Fibroblast of mammary gland (primary cell): ENCODE measurements at regions not wholly inside any gene's neighbourhood (a gene's known extent, or its start where the extent isn't known, plus 50 kb on each side); places are given as distances from the start of the nearest gene placed in this dataset.
A peak's percentile ranks its signal among the peaks of the same experiment; 100 is the strongest.

ENCODE experiments used
- DNase-seq: peaks from one replicate; pipeline ENCODE4 v3.0.0-alpha.2; 2010; ENCODE audit warnings: low read depth
- H3K4me3 ChIP-seq: 2 replicates; pipeline ENCODE4 v1.5.1; 2011; ENCODE audit warnings: low read depth, mild to moderate bottlenecking, low read length, moderate library complexity; ENCODE audit not compliant: control insufficient read depth
- TF ChIP-seq, protein P1 (sequence below): conservative IDR thresholded peaks from 2 replicates; pipeline ENCODE4 v1.5.1; 2011; ENCODE audit warnings: low read depth, low read length, inconsistent platforms; ENCODE audit not compliant: control insufficient read depth, insufficient read depth

DNA sequence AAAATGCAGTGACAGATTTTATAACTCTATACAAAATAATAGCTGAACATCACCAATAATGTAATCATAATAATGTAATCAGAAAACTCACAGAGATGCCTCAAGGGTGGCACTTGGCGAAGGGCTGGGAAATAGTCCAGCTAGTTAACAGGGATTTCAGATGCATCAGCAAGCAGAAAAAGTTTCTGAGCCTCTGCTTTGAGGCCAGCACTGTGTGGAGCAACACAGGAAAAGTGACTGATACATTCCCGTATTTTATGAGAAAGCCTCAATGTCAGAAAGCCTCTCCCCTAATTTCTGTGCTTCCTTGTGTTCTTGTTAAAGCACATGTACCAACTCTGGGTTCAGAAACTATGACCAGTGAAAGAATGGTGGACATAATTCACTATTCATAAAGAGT lies 304.8 kb downstream of the VPS13C start:
- no peak for DNase-seq
- TF ChIP-seq, protein P1, sequence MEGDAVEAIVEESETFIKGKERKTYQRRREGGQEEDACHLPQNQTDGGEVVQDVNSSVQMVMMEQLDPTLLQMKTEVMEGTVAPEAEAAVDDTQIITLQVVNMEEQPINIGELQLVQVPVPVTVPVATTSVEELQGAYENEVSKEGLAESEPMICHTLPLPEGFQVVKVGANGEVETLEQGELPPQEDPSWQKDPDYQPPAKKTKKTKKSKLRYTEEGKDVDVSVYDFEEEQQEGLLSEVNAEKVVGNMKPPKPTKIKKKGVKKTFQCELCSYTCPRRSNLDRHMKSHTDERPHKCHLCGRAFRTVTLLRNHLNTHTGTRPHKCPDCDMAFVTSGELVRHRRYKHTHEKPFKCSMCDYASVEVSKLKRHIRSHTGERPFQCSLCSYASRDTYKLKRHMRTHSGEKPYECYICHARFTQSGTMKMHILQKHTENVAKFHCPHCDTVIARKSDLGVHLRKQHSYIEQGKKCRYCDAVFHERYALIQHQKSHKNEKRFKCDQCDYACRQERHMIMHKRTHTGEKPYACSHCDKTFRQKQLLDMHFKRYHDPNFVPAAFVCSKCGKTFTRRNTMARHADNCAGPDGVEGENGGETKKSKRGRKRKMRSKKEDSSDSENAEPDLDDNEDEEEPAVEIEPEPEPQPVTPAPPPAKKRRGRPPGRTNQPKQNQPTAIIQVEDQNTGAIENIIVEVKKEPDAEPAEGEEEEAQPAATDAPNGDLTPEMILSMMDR, result no peak

DNA sequence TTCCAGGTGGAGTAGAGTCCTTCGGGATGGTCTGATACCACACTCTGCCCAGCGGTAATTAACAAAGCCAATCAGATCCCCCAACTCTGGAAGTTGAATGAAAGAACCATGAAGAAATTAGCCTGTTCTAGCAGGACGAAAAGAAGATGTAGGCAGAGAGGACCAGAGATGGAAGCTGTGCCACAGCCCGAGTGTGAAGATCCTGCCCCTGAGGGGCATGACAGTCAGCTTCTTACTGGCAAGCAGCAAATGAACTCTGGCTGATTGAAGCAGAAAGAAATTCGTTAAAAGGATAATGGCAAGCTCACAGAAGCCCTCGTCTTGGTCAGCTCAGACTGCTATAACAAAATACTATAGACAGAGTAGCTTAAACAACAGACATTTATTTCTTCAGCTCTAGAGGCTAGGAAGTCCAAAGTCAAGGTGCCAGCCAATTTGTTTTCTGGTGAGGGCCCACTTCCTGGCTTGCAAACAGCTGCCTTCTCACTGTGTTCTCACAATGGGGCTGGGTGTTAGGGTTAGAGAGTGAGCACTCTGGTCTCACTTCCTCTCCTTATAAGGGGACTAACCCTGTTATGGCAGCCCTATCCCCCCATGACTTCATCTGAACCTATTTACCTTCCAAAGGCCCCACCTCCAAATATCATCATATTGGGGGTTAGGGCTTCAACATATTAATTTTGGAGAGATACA lies 307.1 kb downstream of the VPS13C start:
- TF ChIP-seq, protein P1, result no peak
- no peak overlapping the region for H3K4me3 ChIP-seq
- no peak for DNase-seq

More for the DNA sequence above, 304.8 kb downstream of the VPS13C start:
- H3K4me3 ChIP-seq, result no peak overlapping the region

DNA sequence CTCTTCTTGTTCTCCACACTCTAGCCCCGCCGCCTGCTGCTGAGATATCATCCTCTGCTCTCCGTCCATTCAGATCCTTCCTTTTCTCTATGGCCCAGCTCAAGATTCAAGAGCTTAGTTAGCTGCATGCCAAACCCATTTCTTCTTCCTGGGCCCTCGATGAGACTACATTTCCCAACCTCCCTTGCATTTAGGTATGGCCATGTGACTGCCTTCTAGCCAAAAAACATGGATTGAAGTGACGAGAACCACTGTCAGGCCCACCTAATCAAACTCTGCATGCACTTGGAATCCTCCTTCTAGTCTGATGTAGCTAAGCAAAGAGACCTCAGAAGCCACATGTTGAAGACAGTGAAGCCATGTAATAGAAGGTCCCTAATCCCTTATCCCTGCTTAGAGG lies 308.2 kb downstream of the VPS13C start:
- TF ChIP-seq, protein P1, result no peak

DNA sequence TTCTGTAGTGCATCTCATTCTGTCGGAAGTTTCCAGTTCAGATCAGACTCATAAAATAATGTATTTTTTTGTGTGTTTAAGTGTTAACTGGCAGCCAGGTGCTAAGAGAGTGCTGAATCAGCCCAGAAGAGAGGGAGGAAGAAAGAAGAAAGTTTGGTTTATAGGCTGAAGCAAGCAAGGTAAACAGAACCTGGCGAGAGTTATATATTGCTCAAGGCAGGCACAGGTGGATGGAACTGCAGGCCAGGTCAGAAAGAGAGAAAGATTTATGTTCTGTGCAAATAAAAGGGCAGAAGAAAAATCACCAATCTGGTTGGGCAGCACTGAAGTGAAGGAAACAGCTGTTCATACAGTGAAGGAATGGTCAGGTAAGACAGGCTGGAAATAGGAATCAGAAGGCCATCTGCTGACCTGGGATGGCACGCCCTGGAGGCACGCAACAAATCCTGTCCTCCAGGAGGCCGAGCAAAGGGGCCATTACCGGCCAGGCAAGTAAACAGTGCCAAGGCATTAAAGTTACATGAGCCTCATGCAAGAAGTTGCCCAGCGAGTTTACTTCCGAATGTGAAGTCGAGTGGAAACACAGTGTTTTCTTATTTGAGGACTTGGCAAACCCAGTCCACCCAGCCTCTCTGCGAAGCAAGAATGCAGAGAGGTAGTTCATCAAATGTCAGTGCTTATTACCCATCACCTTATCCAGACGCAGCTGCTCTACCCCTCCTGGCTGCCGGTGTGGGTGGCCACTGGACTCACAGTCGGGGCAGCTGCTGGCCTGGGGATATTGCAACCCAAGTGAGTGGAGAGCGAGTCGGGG lies 309.8 kb downstream of the VPS13C start:
- no peak overlapping the region for H3K4me3 ChIP-seq
- no peak for DNase-seq
- TF ChIP-seq, protein P1, result no peak

More for the DNA sequence above, 308.2 kb downstream of the VPS13C start:
- no peak for DNase-seq
- H3K4me3 ChIP-seq, result no peak overlapping the region

DNA sequence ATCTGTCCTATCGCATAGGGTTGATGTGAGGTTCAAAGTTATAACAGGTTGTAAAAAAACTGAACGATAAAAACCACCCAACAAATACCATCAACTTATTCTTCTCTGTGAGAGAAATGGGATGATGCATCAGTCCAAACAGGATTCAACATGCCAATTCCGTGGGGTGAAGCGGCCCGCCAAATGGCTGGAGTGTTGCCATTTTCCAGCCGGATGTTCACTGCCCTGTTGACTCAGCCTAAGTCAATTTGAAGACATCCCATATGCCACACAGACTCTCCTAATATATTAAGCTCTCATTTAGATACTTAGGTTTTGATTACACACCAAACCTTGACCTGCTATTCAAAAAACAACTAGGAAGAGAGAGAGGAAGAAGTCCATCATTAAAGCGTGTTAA lies 311.1 kb downstream of the VPS13C start:
- peak; percentile 91 for DNase-seq
- no peak overlapping the region for H3K4me3 ChIP-seq
- TF ChIP-seq, protein P1, result no peak

DNA sequence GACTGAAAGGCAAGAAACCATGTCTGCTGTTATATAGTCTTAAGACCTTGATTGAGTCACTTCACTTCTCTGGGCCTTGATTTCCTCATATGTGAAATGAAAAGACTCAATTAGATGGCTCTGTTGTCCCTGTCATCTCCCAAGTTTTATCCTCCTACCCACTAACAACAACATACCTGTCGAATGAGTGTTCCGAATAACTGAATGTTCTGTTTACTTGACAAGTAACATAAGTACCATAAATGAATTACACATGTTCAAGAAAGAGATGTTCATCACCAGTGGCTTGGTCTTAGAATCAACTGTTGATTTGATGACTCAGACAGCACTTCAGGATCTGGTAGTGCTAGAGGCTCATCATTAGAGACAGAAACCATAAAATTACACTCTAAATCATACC lies 311.7 kb downstream of the VPS13C start:
- peak; percentile 96 for DNase-seq
- TF ChIP-seq, protein P1, result no peak

More for the DNA sequence above, 311.7 kb downstream of the VPS13C start:
- H3K4me3 ChIP-seq, result no peak overlapping the region
